ENCODE measurements at regions not wholly inside any gene's neighbourhood (a gene's known extent, or its start where the extent isn't known, plus 50 kb on each side); places are given as distances from the start of the nearest gene placed in this dataset.

DNA sequence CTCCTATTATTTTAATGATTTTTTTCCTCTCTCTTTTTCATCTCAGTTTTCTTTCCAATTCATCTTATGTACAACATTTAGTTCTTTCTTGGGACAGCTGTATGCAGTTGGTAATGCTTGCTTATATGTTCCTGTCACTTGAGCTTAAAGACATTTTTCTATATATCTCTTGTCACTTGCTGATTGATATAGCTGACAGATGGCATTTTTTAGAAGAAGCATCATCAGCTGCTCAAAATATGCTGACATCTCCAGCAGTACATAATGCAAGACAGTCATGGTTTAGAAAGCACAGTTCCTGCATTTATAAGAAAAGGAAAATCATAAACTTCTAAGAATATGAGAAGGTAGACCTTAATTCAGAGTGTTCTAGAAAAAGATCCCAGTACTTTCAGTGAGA, 56.5 kb downstream of the DCAF8L1 start:
- Histone ChIP-seq H3K27ac (no peak overlapping the region), H3K4me3 (no peak overlapping the region), H3K9me3 (no peaks in the 10 kb centered on the region), H3K4me1 (no peaks in the 10 kb centered on the region), H3K36me3 (ENCODE audit: insufficient read depth in 1 of 2, low read depth in 1 of 2) (no peaks in the 10 kb centered on the region), H3K27me3 (ENCODE audit: insufficient read depth in 3 of 3, low read length in 2 of 3) (no peaks in the 10 kb centered on the region)
- ATAC-seq = no peak
- intact Hi-C loops (cut with DNase I) = no loop called here
- TF ChIP-seq CTCF (IDR thresholded peaks at IDR 0.05) = no peak
- no peak for DNase-seq

DNA sequence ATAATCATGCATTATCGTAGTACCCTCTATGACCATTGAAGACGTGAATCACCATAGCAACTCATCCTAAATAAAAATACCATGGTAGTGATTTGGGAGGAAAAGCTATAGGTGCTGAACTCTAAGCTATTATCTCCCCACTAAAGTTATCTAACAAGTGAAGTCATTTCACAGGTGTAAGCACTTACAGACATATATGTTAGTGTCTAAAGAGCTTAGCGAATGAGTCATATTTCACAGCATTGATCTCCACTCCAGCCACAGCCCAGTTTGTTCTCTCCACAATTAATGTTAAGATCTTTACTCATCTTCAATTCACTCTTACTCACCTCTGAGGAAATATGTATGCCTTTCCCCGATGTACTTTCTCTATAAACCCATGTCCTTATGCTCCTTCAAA, 57.0 kb downstream of the DCAF8L1 start:
- ATAC-seq (no peak), DNase-seq (no peak)
- H3K4me3 ChIP-seq = no peak overlapping the region
- intact Hi-C loops (cut with DNase I) = no loop called here
- TF ChIP-seq CTCF (IDR thresholded peaks at IDR 0.05) = no peak
- no peaks in the 10 kb centered on the region for H3K4me1 ChIP-seq
- H3K27me3 ChIP-seq (ENCODE audit: insufficient read depth in 3 of 3, low read length in 2 of 3) = no peaks in the 10 kb centered on the region
- H3K36me3 ChIP-seq (ENCODE audit: insufficient read depth in 1 of 2, low read depth in 1 of 2) = no peaks in the 10 kb centered on the region
- no peaks in the 10 kb centered on the region for H3K9me3 ChIP-seq
- 80 to 90% (median 83%) methylated on average over 4 of the region's 4 CpGs for WGBS, 3 donors
- no peak overlapping the region for H3K27ac ChIP-seq

DNA sequence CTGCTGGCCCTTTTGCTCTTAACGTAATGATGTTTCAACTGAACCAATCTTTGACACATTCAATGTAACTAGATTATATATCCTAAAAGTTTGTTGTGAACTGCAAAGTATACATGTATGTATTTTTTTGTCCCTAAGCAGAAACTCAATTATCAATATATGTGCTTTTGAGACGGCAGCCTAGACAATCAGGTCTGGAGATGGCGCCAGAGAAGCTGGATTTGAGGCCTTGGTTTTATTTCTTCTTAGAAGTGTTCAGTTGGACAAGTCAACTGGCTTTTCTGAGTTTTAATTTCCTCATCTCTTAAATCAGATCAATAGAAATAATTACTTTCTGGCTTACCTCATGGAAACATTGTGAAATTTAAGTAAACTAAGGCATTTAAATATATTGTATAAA, 62.5 kb downstream of the DCAF8L1 start:
- WGBS, 3 donors = 60 to 83% (median 74%) methylated on average over 3 of the region's 3 CpGs
- ATAC-seq (no peak), DNase-seq (no peak)
- no peaks in the 10 kb centered on the region for H3K27me3 ChIP-seq (ENCODE audit: insufficient read depth in 3 of 3, low read length in 2 of 3)
- intact Hi-C loops (cut with DNase I) = loop anchor here in 1 of 2 donors (5.0 kb wide), 1 partner anchor 1174 kb away; no protein-coding TSS in a partner anchor
- no peak overlapping the region for H3K4me3 ChIP-seq
- no peak overlapping the region for H3K27ac ChIP-seq
- H3K9me3 ChIP-seq = no peaks in the 10 kb centered on the region
- H3K36me3 ChIP-seq (ENCODE audit: insufficient read depth in 1 of 2, low read depth in 1 of 2) = no peaks in the 10 kb centered on the region
- no peaks in the 10 kb centered on the region for H3K4me1 ChIP-seq
- no peak for TF ChIP-seq CTCF (IDR thresholded peaks at IDR 0.05)

DNA sequence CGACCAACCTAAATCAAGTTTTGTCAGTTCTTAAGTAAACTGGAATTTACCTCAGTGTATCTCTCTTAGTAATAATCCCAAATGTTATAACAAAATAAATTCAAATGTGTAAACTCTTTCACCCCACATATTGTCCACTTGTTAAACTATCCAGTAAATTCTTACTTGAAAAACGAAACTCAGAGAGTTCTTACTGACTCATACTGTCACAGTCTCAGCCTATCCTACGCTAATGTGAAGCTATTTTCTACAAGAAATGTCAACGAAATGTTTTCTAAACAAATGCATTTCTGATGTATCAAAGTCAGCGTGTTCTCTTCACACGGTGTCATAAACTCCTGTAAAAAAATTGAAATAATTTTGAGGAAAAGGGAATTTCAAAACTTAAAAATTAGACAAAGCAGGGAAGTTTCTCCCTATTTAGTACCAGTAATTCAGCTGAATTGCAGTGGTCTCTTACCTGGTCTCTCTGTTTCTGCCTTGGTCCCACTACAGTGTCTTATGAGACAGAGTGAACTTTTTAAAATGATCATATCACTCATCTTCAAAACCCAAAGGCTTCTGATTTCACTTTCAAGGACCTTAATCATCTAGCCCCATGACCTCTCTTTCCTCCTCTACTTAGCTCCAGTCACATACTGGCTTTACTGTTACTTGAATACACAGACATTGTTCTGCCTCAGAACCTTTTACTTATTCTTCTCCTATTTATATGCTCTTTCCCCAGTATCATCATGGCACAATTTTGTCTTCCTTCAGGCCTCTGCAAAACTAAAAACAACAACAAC, 63.3 kb downstream of the DCAF8L1 start:
- Histone ChIP-seq H3K9me3 (no peaks in the 10 kb centered on the region), H3K4me3 (no peak overlapping the region), H3K27me3 (ENCODE audit: insufficient read depth in 3 of 3, low read length in 2 of 3) (no peaks in the 10 kb centered on the region), H3K27ac (no peak overlapping the region), H3K4me1 (no peaks in the 10 kb centered on the region), H3K36me3 (ENCODE audit: insufficient read depth in 1 of 2, low read depth in 1 of 2) (no peaks in the 10 kb centered on the region)
- 70 to 87% (median 85%) methylated on average over 6 of the region's 6 CpGs for WGBS, 3 donors
- intact Hi-C loops (cut with DNase I) = loop anchor here in 1 of 2 donors (5.0 kb wide), 1 partner anchor 1174 kb away; no protein-coding TSS in a partner anchor
- DNase-seq = no peak
- no peak for ATAC-seq
- no peak for TF ChIP-seq CTCF (IDR thresholded peaks at IDR 0.05)

DNA sequence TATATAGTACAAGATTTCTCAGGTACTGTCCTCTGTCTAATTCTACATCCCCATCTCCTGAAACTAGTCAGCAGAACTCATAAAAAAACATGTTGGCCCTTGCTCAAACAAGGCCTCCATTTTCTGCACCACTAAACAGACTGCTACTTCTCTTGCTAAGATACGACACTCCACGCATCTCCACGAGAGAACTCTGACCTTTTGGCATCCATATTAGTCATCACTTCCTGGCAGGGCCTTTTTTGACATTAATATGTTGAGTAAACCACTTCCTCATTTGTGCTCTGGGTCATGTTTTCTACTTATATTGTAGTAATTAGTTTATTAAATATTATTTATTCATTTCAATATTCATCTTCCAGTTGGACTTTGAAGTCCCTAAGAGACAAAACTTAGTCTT, 65.6 kb downstream of the DCAF8L1 start:
- intact Hi-C loops (cut with DNase I) = loop anchor here in 1 of 2 donors (5.0 kb wide), 1 partner anchor 1177 kb away; no protein-coding TSS in a partner anchor
- no peak overlapping the region for H3K4me3 ChIP-seq
- TF ChIP-seq CTCF (IDR thresholded peaks at IDR 0.05) = no peak

More for the DNA sequence above, 65.6 kb downstream of the DCAF8L1 start:
- Histone ChIP-seq H3K36me3 (ENCODE audit: insufficient read depth in 1 of 2, low read depth in 1 of 2) (no peaks in the 10 kb centered on the region), H3K4me1 (no peaks in the 10 kb centered on the region), H3K9me3 (no peaks in the 10 kb centered on the region), H3K27ac (no peak overlapping the region), H3K27me3 (ENCODE audit: insufficient read depth in 3 of 3, low read length in 2 of 3) (no peaks in the 10 kb centered on the region)
- ATAC-seq (no peak), DNase-seq (no peak)
- WGBS, 3 donors = 53 to 60% (median 56%) methylated on average over 3 of the region's 3 CpGs
